ENCODE measurements at regions not wholly inside any gene's neighbourhood (a gene's known extent, or its start where the extent isn't known, plus 50 kb on each side); places are given as distances from the start of the nearest gene placed in this dataset.

GRCh38 chr9:6089300-6089699, 73.9 kb upstream of the RANBP6 start:
- TF ChIP-seq POLR2A (IDR thresholded peaks at IDR 0.05): no peak
- TF ChIP-seq CTCF (IDR thresholded peaks at IDR 0.05): no peak
